HG03097 (cell line): ENCODE measurements at regions not wholly inside any gene's neighbourhood (a gene's known extent, or its start where the extent isn't known, plus 50 kb on each side); places are given as distances from the start of the nearest gene placed in this dataset.

Experiments used
- ATAC-seq: cut with Tn5 transposase; IDR thresholded peaks from one replicate; pipeline ENCODE4 v1.9.1; 2021; ENCODE audit not compliant: unreplicated experiment, low FRiP score

- ATAC-seq, result no peak
These were observed 447.7 kb downstream of the EFNA5 start for GRCh38 chr5:107223066-107223465.

- no peak for ATAC-seq
These were observed 450.7 kb downstream of the EFNA5 start for GRCh38 chr5:107219993-107220392.

- ATAC-seq, result no peak
These were observed 452.1 kb downstream of the EFNA5 start for GRCh38 chr5:107218457-107219193.

- no peak for ATAC-seq
These were observed 453.0 kb downstream of the EFNA5 start for GRCh38 chr5:107217721-107218130.

GRCh38 chr5:107216587-107216986, 454.1 kb downstream of the EFNA5 start:
- ATAC-seq, result no peak

GRCh38 chr5:107215611-107216010, 455.1 kb downstream of the EFNA5 start:
- no peak for ATAC-seq

GRCh38 chr5:107213025-107213424, 457.7 kb downstream of the EFNA5 start:
- no peak for ATAC-seq

- no peak for ATAC-seq
These were observed 459.1 kb downstream of the EFNA5 start for GRCh38 chr5:107211630-107212029.

GRCh38 chr5:107208867-107209266, 461.9 kb downstream of the EFNA5 start:
- no peak for ATAC-seq

GRCh38 chr5:107204413-107204812, 466.3 kb downstream of the EFNA5 start:
- no peak for ATAC-seq

GRCh38 chr5:107203243-107203642, 467.5 kb downstream of the EFNA5 start:
- ATAC-seq, result no peak

- no peak for ATAC-seq
These were observed 471.0 kb downstream of the EFNA5 start for GRCh38 chr5:107199756-107200155.

GRCh38 chr5:107196500-107197059, 474.2 kb downstream of the EFNA5 start:
- no peak for ATAC-seq

GRCh38 chr5:107195890-107196395, 474.8 kb downstream of the EFNA5 start:
- ATAC-seq, result no peak

GRCh38 chr5:107184871-107185270, 485.9 kb downstream of the EFNA5 start:
- ATAC-seq, result no peak

- no peak for ATAC-seq
These were observed 486.7 kb downstream of the EFNA5 start for GRCh38 chr5:107184066-107184465.

GRCh38 chr5:107170620-107171019, 500.1 kb downstream of the EFNA5 start:
- no peak for ATAC-seq

- no peak for ATAC-seq
These were observed 500.9 kb downstream of the EFNA5 start for GRCh38 chr5:107169867-107170266.

GRCh38 chr5:107168848-107169752, 501.6 kb downstream of the EFNA5 start:
- no peak for ATAC-seq

- no peak for ATAC-seq
These were observed 502.7 kb downstream of the EFNA5 start for GRCh38 chr5:107168086-107168485.

- no peak for ATAC-seq
These were observed 505.4 kb downstream of the EFNA5 start for GRCh38 chr5:107165296-107165695.
